SK-N-SH (cell line): ENCODE measurements at regions not wholly inside any gene's neighbourhood (a gene's known extent, or its start where the extent isn't known, plus 50 kb on each side); places are given as distances from the start of the nearest gene placed in this dataset.
"Not testable (repeated sequence)": the region's sequence is repeated elsewhere in the genome, so short reads cannot be mapped to it uniquely, and the experiment has no call there.

Experiments
- CTCF ChIA-PET: fragments of 300-600, 350-600 bp; formaldehyde crosslinking; extraction: SDS; loops from one replicate; lab custom pipeline; 2021; lab: Yijun Ruan, JAX
- POLR2A ChIA-PET: fragments of 350-600 bp; sonication (Branson Sonifier 250); formaldehyde crosslinking; extraction: SDS; loops from one replicate; lab custom pipeline; 2020; ENCODE audit warnings: antibody characterized with exemption, inconsistent platforms; lab: Yijun Ruan, JAX
- DNase-seq: peaks from one replicate; pipeline ENCODE4 v3.0.0; 2012
- H2AFZ ChIP-seq: fragments of 200-600 bp; sonication (generic); 2 replicates; pipeline ENCODE4 v1.8.1; 2016; ENCODE audit warnings: antibody characterized with exemption, mild to moderate bottlenecking, low read depth
- H3F3A ChIP-seq: fragments of 200-600 bp; sonication (generic); replicated peaks from 2 replicates; pipeline ENCODE3; 2016; ENCODE audit warnings: antibody characterized with exemption, mild to moderate bottlenecking; ENCODE audit not compliant: insufficient read depth
- H3K27ac ChIP-seq, 2 experiments: fragments of 200-500 bp in 1 of 2; fragments of 200-600 bp in 1 of 2; sonication (Bioruptor generic) in 1 of 2; sonication (generic), shearing (Covaris generic) in 1 of 2; 2 replicates each; pipeline versions ENCODE4 v1.5.1 to v1.6.1; 2014 to 2016; ENCODE audit warnings: low read depth in 2 of 2, inconsistent platforms in 1 of 2, low read length in 1 of 2, mild to moderate bottlenecking in 1 of 2, mixed read lengths in 1 of 2
- H3K27me3 ChIP-seq: fragments of 200-600 bp; sonication (generic), shearing (Covaris generic); 2 replicates; pipeline ENCODE4 v1.6.1; 2016; ENCODE audit warnings: mixed run types; ENCODE audit not compliant: insufficient read depth
- H3K36me3 ChIP-seq, 2 experiments: fragments of 200-500 bp in 1 of 2; fragments of 200-600 bp in 1 of 2; sonication (Bioruptor generic) in 1 of 2; sonication (generic) in 1 of 2; replicated peaks in 1 of 2; 2 replicates each; pipeline versions ENCODE3 to v1.5.1; 2014 to 2016; ENCODE audit warnings: low read length in 1 of 2, mild to moderate bottlenecking in 1 of 2; ENCODE audit not compliant: insufficient read depth in 2 of 2, control insufficient read depth in 1 of 2
- H3K4me1 ChIP-seq, 2 experiments: fragments of 200-500 bp in 1 of 2; fragments of 200-600 bp in 1 of 2; sonication (Bioruptor generic) in 1 of 2; sonication (generic), shearing (Covaris generic) in 1 of 2; 2 replicates each; pipeline versions ENCODE4 v1.5.1 to v1.6.1; 2014 to 2016; ENCODE audit warnings: low read depth in 1 of 2, low read length in 1 of 2, mixed run types in 1 of 2; ENCODE audit not compliant: insufficient read depth in 2 of 2, control insufficient read depth in 1 of 2
- H3K4me2 ChIP-seq: fragments of 200-600 bp; sonication (generic), shearing (Covaris generic); 2 replicates; pipeline ENCODE4 v1.6.1; 2017; ENCODE audit warnings: mixed run types
- H3K4me3 ChIP-seq, 2 experiments: fragments of 200-500 bp in 1 of 2; fragments of 200-600 bp in 1 of 2; sonication (Bioruptor generic) in 1 of 2; sonication (generic), shearing (Covaris generic) in 1 of 2; 2 replicates each; pipeline versions ENCODE4 v1.5.1 to v1.8.1; 2014 to 2016; ENCODE audit warnings: low read depth in 2 of 2, inconsistent platforms in 1 of 2, low read length in 1 of 2, mild to moderate bottlenecking in 1 of 2, mixed read lengths in 1 of 2, moderate library complexity in 1 of 2
- H3K79me2 ChIP-seq: fragments of 200-600 bp; sonication (generic); 2 replicates; pipeline ENCODE4 v1.8.1; 2017; ENCODE audit warnings: mild to moderate bottlenecking; ENCODE audit not compliant: insufficient read depth
- H3K9ac ChIP-seq: fragments of 200-600 bp; sonication (generic); 2 replicates; pipeline ENCODE4 v1.6.1; 2017; ENCODE audit warnings: mixed run types
- H3K9me2 ChIP-seq: fragments of 200-600 bp; sonication (generic); 2 replicates; pipeline ENCODE4 v1.6.1; 2017; ENCODE audit warnings: mixed run types
- H3K9me3 ChIP-seq: fragments of 200-600 bp; sonication (generic); 2 replicates; pipeline ENCODE4 v1.6.1; 2017; ENCODE audit warnings: mixed run types, mild to moderate bottlenecking, moderate library complexity
- H4K20me1 ChIP-seq: fragments of 200-600 bp; sonication (generic); 2 replicates; pipeline ENCODE4 v1.6.1; 2017; ENCODE audit warnings: mild to moderate bottlenecking, mixed run types; ENCODE audit not compliant: insufficient read depth
- WGBS: methylation state at CpG from one replicate; pipeline ENCODE4 v1.1.6; 2017; ENCODE audit warnings: low lambda C conversion rate; 5-methylcytosine and 5-hydroxymethylcytosine counted together

GRCh38 chr3:125771506-125771905 lies 176.2 kb upstream of the OSBPL11 start:
- H3K79me2 ChIP-seq, H3K9ac ChIP-seq, H3F3A ChIP-seq, H3K9me2 ChIP-seq, H3K4me1 ChIP-seq, H3K4me2 ChIP-seq, CTCF ChIA-PET, H3K27ac ChIP-seq, H3K27me3 ChIP-seq, H4K20me1 ChIP-seq, POLR2A ChIA-PET, H3K36me3 ChIP-seq, H2AFZ ChIP-seq, H3K9me3 ChIP-seq, DNase-seq, H3K4me3 ChIP-seq: not testable (repeated sequence)
- WGBS: 76% methylated on average over 13 of the region's 13 CpGs

DNA sequence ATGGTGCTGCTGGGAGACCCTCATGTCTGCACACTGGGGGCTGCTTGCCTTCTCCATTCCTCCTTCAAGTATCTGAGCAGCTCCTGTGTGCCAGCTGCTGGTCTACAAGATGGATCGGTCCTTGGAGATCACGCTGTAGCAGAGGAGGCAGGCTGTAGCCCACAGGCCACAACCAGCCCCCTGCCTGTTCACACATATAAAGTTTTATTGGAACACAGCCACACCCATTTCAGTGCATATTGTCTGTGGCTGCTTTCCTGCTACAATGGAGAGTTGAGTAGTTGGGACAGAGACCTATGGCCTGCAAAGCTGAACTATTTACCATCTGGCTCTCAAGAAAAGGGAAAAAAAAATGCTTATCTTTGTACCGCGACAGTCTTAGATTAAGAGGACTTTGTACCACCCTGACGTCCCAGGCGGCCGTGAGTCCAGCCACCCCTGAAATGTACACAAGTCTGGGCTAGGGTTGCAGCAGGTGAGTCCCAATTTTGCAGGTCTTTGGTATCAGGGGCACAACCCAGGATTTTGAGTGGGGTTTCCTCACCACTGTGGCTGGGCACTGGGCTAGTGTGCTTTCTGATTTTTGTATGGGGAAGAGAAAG lies 179.2 kb upstream of the OSBPL11 start:
- H4K20me1 ChIP-seq, H2AFZ ChIP-seq, DNase-seq, H3K4me1 ChIP-seq, H3K36me3 ChIP-seq, POLR2A ChIA-PET, H3K4me2 ChIP-seq, H3K9me2 ChIP-seq, H3K9me3 ChIP-seq, H3K27me3 ChIP-seq, H3F3A ChIP-seq, H3K27ac ChIP-seq, H3K9ac ChIP-seq, H3K4me3 ChIP-seq, H3K79me2 ChIP-seq: not testable (repeated sequence)
- CTCF ChIA-PET: interaction anchor here (1.3 kb wide), 1 partner anchor 8 kb away, joined by 3 read pairs; no protein-coding TSS in a partner anchor
- WGBS: 53% methylated on average over 5 of the region's 7 CpGs

- H3K27me3 ChIP-seq, POLR2A ChIA-PET, DNase-seq, H3K9me2 ChIP-seq, H3K4me2 ChIP-seq, H3K9me3 ChIP-seq, H3F3A ChIP-seq, H4K20me1 ChIP-seq, H3K79me2 ChIP-seq, H3K4me3 ChIP-seq, H3K36me3 ChIP-seq, H3K27ac ChIP-seq, H2AFZ ChIP-seq, H3K4me1 ChIP-seq, H3K9ac ChIP-seq: not testable (repeated sequence)
- WGBS: 48% methylated on average over 3 of the region's 3 CpGs
- CTCF ChIA-PET: interaction anchor here (1.3 kb wide), 1 partner anchor 9 kb away, joined by 3 read pairs; no protein-coding TSS in a partner anchor
These were observed 179.8 kb upstream of the OSBPL11 start for GRCh38 chr3:125775106-125775505.

DNA sequence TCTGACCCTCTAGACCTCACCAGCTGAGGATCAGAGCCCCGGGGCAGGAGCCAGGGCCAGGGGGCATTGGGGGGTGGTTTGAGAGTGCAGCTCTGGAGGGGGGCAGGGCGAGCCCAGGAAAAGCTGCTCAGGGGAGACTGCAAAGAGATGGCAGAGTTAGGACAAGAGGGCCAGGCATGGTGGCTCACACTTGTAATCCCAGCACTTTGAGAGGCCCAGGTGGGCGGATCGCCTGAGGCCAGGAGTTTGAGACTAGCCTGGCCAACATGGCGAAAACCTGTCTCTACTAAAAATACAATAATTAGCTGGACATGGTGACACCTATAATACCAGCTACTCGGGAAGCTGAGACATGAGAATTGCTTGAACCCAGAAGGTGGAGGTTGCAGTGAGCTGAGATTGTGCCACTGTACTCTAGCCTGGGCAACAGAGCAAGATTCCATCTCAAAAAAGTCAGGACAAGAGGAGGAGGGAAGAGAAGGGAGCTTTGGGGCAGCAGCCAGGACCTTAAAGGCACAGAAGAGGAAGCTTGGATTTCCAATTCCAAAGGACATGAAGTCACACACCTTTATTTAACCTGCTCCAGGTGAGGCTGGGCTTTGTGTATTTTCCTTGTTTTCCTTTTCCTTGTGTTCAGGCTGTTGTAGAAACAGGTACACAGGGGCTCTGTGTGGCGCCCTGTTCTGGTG lies 180.5 kb upstream of the OSBPL11 start:
- H3K27ac ChIP-seq, H3K9me2 ChIP-seq, CTCF ChIA-PET, POLR2A ChIA-PET, DNase-seq, H3F3A ChIP-seq, H3K9me3 ChIP-seq, H3K9ac ChIP-seq, H4K20me1 ChIP-seq, H3K79me2 ChIP-seq, H3K27me3 ChIP-seq, H3K4me1 ChIP-seq, H3K4me2 ChIP-seq, H2AFZ ChIP-seq, H3K4me3 ChIP-seq, H3K36me3 ChIP-seq: not testable (repeated sequence)
- 31% methylated on average over 3 of the region's 7 CpGs for WGBS

DNA sequence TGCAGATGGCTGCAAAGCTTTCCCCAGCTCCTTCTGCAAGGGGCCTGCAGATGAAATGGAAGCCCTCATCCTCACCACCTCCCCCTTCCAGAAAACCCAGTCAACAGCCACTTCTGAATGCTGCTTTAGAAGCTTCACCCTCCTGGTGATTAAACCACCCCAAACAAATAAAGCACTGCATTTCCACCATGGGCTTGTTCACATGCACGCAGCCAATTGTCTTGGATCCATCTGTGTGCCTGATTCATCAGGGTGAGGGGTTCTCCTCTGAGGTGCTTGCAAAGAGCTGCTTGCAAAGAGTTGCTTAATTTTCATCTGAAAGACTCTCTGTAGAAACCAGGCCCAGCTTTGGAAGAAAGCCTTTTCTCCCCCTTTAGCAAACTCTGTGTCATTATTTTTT lies 184.0 kb upstream of the OSBPL11 start:
- H3K9me3 ChIP-seq, H3K9me2 ChIP-seq, H3F3A ChIP-seq, H3K79me2 ChIP-seq, H3K4me1 ChIP-seq, H3K27ac ChIP-seq, H3K36me3 ChIP-seq, POLR2A ChIA-PET, CTCF ChIA-PET, H3K27me3 ChIP-seq, DNase-seq, H3K9ac ChIP-seq, H3K4me3 ChIP-seq, H2AFZ ChIP-seq, H3K4me2 ChIP-seq, H4K20me1 ChIP-seq: not testable (repeated sequence)
- WGBS: 43% methylated on average over 1 of the region's 1 CpG

DNA sequence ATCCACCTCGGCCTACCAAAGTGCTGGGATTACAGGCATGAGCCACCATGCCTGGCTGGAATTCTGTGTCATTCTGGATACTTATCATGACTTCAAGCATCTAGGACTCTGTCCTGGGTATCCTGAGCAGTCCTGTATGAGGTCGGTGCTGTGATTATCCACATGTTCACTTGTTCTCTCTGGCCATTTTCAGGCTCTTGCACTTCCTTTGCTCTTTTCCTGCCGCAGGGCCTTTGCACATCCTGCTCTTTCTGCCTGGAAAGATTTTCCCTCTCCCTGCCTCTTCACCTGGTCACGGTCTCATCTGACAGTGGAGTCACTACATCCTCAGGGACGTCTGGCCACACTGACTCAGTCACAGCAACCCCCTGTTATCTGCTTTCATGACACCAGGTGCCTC lies 184.6 kb upstream of the OSBPL11 start:
- POLR2A ChIA-PET, CTCF ChIA-PET, H4K20me1 ChIP-seq, H3K27me3 ChIP-seq, H3K4me2 ChIP-seq, DNase-seq, H3K9ac ChIP-seq, H3K4me3 ChIP-seq, H3K9me3 ChIP-seq, H3K4me1 ChIP-seq, H3K9me2 ChIP-seq, H3K27ac ChIP-seq, H3K79me2 ChIP-seq, H3K36me3 ChIP-seq, H3F3A ChIP-seq, H2AFZ ChIP-seq: not testable (repeated sequence)
- WGBS: 49% methylated on average over 5 of the region's 5 CpGs
